SU-DHL-6 (cell line): ENCODE measurements at regions not wholly inside any gene's neighbourhood (a gene's known extent, or its start where the extent isn't known, plus 50 kb on each side); places are given as distances from the start of the nearest gene placed in this dataset.

ENCODE experiments used
- H2AFZ ChIP-seq: fragments of 200-600 bp; sonication (generic); 2 replicates; pipeline ENCODE4 v1.6.1; 2014; ENCODE audit warnings: low read depth, mild to moderate bottlenecking, moderate library complexity, mixed read lengths, antibody characterized with exemption, low read length; ENCODE audit not compliant: severe bottlenecking
- H3F3A ChIP-seq: fragments of 200-600 bp; shearing (Covaris generic); 2 replicates; pipeline ENCODE4 v1.6.0; 2016; ENCODE audit warnings: antibody characterized with exemption, mild to moderate bottlenecking; ENCODE audit not compliant: insufficient read depth
- H3K27ac ChIP-seq: fragments of 200-600 bp; sonication (generic); 2 replicates; pipeline ENCODE4 v1.5.1; 2016; ENCODE audit warnings: low read depth, mild to moderate bottlenecking, low read length, moderate library complexity, mixed read lengths
- H3K27me3 ChIP-seq: fragments of 200-600 bp; sonication (generic), shearing (Covaris generic); 2 replicates; pipeline ENCODE4 v1.6.0; 2014; ENCODE audit warnings: mild to moderate bottlenecking, low read length
- H3K36me3 ChIP-seq: fragments of 200-600 bp; sonication (generic); 2 replicates; pipeline ENCODE4 v1.6.1; 2014; ENCODE audit warnings: mild to moderate bottlenecking, low read length, mixed read lengths
- H3K4me2 ChIP-seq: fragments of 300-600, 200-600 bp; shearing (Covaris generic), sonication (generic); 2 replicates; pipeline ENCODE4 v1.6.0; 2014; ENCODE audit warnings: low read length, low read depth, mild to moderate bottlenecking; ENCODE audit not compliant: poor library complexity, severe bottlenecking
- H3K4me3 ChIP-seq: fragments of 200-600 bp; sonication (generic); 2 replicates; pipeline ENCODE4 v1.5.1; 2014; ENCODE audit warnings: antibody characterized with exemption, low read length, mild to moderate bottlenecking, mixed read lengths; ENCODE audit not compliant: insufficient read depth, poor library complexity, severe bottlenecking
- H3K79me2 ChIP-seq: fragments of 200-600 bp; sonication (generic); 2 replicates; pipeline ENCODE4 v1.6.1; 2014; ENCODE audit warnings: mild to moderate bottlenecking, low read length, moderate library complexity; ENCODE audit not compliant: insufficient read depth
- H3K9ac ChIP-seq: fragments of 200-600 bp; sonication (generic); 2 replicates; pipeline ENCODE4 v1.7.0; 2014; ENCODE audit warnings: mild to moderate bottlenecking, low read length
- H3K9me2 ChIP-seq: fragments of 200-600 bp; sonication (generic); replicated peaks from 2 replicates; pipeline ENCODE4 v1.6.1; 2014; ENCODE audit warnings: low read length; ENCODE audit not compliant: insufficient read depth
- H3K9me3 ChIP-seq: fragments of 200-600 bp; sonication (generic); 2 replicates; pipeline ENCODE4 v1.6.1; 2014; ENCODE audit warnings: low read length, mixed read lengths; ENCODE audit not compliant: insufficient read depth
- H4K20me1 ChIP-seq: fragments of 200-600 bp; sonication (generic); 2 replicates; pipeline ENCODE4 v1.6.1; 2014; ENCODE audit warnings: low read depth, mild to moderate bottlenecking, antibody characterized with exemption, low read length, moderate library complexity, mixed read lengths
- EZH2phosphoT487 ChIP-seq: fragments of 200-600 bp; sonication (generic), shearing (Covaris generic); conservative IDR thresholded peaks from 2 replicates; pipeline ENCODE4 v1.6.1; 2018; ENCODE audit warnings: mild to moderate bottlenecking, antibody characterized with exemption, low read length, moderate library complexity, mixed read lengths
- TF ChIP-seq, protein P1 (sequence below): fragments of 200-600 bp; sonication (generic); IDR thresholded peaks from one replicate; pipeline ENCODE4 v1.5.1; 2017; ENCODE audit warnings: antibody characterized with exemption, mild to moderate bottlenecking, low read length, moderate library complexity; ENCODE audit not compliant: insufficient read depth, poor library complexity, severe bottlenecking

DNA sequence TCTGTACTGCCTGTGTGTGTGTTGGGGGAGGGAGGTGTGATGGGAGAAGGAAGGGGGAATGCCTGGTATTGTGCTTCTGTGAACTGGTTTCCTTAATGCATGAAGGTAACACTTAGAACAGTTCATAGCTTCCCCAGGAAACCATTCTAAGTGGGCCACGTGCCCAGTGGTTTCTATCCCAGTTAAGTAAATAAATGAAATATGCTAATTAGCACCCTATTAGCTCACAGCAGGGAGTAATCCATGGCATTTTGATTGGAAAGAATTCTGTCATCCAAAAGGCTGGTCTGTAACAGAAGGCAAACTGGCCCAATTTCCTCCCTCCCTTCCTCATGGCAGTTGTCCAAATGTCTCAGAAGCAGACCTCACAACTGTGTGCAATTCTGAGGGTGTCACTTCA is 199.3 kb downstream of the TTLL7 start:
- Histone ChIP-seq H3K4me2 (no peak overlapping the region), H3K79me2 (no peaks in the 10 kb centered on the region), H3K36me3 (no peaks in the 10 kb centered on the region), H3F3A (no peaks in the 10 kb centered on the region), H3K27me3 (no peaks in the 10 kb centered on the region), H3K27ac (no peak overlapping the region), H3K9me2 (no peaks in the 10 kb centered on the region), H3K9me3 (no peaks in the 10 kb centered on the region), H3K9ac (no peak overlapping the region), H4K20me1 (no peaks in the 10 kb centered on the region), H2AFZ (no peak overlapping the region), H3K4me3 (no peak overlapping the region)
- no peak for TF ChIP-seq EZH2phosphoT487
- TF ChIP-seq, protein P1, sequence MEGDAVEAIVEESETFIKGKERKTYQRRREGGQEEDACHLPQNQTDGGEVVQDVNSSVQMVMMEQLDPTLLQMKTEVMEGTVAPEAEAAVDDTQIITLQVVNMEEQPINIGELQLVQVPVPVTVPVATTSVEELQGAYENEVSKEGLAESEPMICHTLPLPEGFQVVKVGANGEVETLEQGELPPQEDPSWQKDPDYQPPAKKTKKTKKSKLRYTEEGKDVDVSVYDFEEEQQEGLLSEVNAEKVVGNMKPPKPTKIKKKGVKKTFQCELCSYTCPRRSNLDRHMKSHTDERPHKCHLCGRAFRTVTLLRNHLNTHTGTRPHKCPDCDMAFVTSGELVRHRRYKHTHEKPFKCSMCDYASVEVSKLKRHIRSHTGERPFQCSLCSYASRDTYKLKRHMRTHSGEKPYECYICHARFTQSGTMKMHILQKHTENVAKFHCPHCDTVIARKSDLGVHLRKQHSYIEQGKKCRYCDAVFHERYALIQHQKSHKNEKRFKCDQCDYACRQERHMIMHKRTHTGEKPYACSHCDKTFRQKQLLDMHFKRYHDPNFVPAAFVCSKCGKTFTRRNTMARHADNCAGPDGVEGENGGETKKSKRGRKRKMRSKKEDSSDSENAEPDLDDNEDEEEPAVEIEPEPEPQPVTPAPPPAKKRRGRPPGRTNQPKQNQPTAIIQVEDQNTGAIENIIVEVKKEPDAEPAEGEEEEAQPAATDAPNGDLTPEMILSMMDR: no peak

DNA sequence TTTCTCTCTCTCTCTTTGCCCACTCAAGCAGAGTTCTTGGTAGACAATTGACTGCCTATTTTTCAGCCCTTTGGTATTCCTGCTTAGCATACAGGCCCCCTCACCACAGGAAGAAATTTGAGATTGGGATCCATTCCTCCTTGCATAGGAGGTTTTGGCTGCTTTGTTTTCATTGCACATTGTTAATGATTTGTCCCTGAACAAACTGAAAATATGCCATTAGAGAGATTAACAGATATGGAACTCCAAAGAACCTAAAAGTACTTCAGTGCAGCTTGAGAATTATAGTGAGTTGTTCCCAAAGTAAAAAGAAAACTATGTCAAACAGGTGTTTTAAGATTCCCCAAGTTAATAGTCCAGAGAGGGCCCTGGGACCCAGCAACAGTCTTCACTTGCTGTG is 200.0 kb downstream of the TTLL7 start:
- Histone ChIP-seq H2AFZ (no peak overlapping the region), H3F3A (no peaks in the 10 kb centered on the region), H3K9me3 (no peaks in the 10 kb centered on the region), H3K27ac (no peak overlapping the region), H3K9ac (no peak overlapping the region), H3K27me3 (no peaks in the 10 kb centered on the region), H3K36me3 (no peaks in the 10 kb centered on the region), H3K9me2 (no peaks in the 10 kb centered on the region), H3K79me2 (no peaks in the 10 kb centered on the region), H4K20me1 (no peaks in the 10 kb centered on the region), H3K4me2 (no peak overlapping the region), H3K4me3 (no peak overlapping the region)
- TF ChIP-seq EZH2phosphoT487: no peak
- TF ChIP-seq, protein P1: no peak

GRCh38 chr1:83796409-83796808 is 202.5 kb downstream of the TTLL7 start:
- no peaks in the 10 kb centered on the region for H3K9me3 ChIP-seq
- TF ChIP-seq, protein P1: no peak
- TF ChIP-seq EZH2phosphoT487: no peak

GRCh38 chr1:83794384-83794783 is 204.5 kb downstream of the TTLL7 start:
- Histone ChIP-seq H3K4me2 (no peak overlapping the region), H3K27me3 (no peaks in the 10 kb centered on the region), H3K9me3 (no peaks in the 10 kb centered on the region), H3F3A (no peaks in the 10 kb centered on the region), H3K27ac (no peak overlapping the region), H3K79me2 (no peaks in the 10 kb centered on the region), H2AFZ (no peak overlapping the region), H3K9ac (no peak overlapping the region), H4K20me1 (no peaks in the 10 kb centered on the region), H3K4me3 (no peak overlapping the region), H3K36me3 (no peaks in the 10 kb centered on the region), H3K9me2 (no peaks in the 10 kb centered on the region)
- TF ChIP-seq, protein P1: no peak
- no peak for TF ChIP-seq EZH2phosphoT487

More at GRCh38 chr1:83796409-83796808, 202.5 kb downstream of the TTLL7 start:
- Histone ChIP-seq H3K36me3 (no peaks in the 10 kb centered on the region), H4K20me1 (no peaks in the 10 kb centered on the region), H2AFZ (no peak overlapping the region), H3K4me2 (no peak overlapping the region), H3K27ac (no peak overlapping the region), H3K9me2 (no peaks in the 10 kb centered on the region), H3K4me3 (no peak overlapping the region), H3F3A (no peaks in the 10 kb centered on the region), H3K79me2 (no peaks in the 10 kb centered on the region), H3K9ac (no peak overlapping the region), H3K27me3 (no peaks in the 10 kb centered on the region)
